H1 (cell line): ENCODE measurements at regions not wholly inside any gene's neighbourhood (a gene's known extent, or its start where the extent isn't known, plus 50 kb on each side); places are given as distances from the start of the nearest gene placed in this dataset.

ENCODE experiments used
- CTCF ChIA-PET: fragments of 300-600 bp; sonication (Branson Sonifier 250); formaldehyde crosslinking; loops from one replicate; lab custom pipeline; 2021; ENCODE audit not compliant: partially characterized antibody; lab: Charles Lee
- POLR2A ChIA-PET: fragments of 300-600 bp; sonication (Branson Sonifier 250); formaldehyde crosslinking; loops from one replicate; lab custom pipeline; 2021; ENCODE audit warnings: inconsistent platforms; ENCODE audit not compliant: partially characterized antibody; lab: Charles Lee
- DNase-seq, 2 experiments: peaks; one replicate each; pipeline versions ENCODE4 v3.0.0 to v3.0.0-alpha.2; 2010 to 2022; ENCODE audit warnings: low spot score in 2 of 2, low read depth in 1 of 2, mixed read lengths in 1 of 2
- FAIRE-seq: peaks from 2 replicates; lab custom pipeline; 2011; peaks lifted over from hg19 to GRCh38; lab: Jason Lieb, UNC
- H2AFZ ChIP-seq: 2 replicates; pipeline ENCODE4 v1.8.1; 2012; ENCODE audit warnings: low read length, inconsistent platforms
- H2AK5ac ChIP-seq: 2 replicates; pipeline ENCODE4 v1.6.1; 2013; ENCODE audit warnings: low read depth, low read length
- H2BK120ac ChIP-seq: replicated peaks from 2 replicates; pipeline ENCODE3; 2013; ENCODE audit warnings: low read depth, low read length, inconsistent platforms
- H2BK12ac ChIP-seq: 2 replicates; pipeline ENCODE4 v1.6.1; 2013; ENCODE audit warnings: low read depth, low read length
- H2BK15ac ChIP-seq: 2 replicates; pipeline ENCODE4 v1.6.1; 2013; ENCODE audit warnings: low read length
- H2BK20ac ChIP-seq: 2 replicates; pipeline ENCODE4 v1.6.1; 2013; ENCODE audit warnings: low read length
- H2BK5ac ChIP-seq: 2 replicates; pipeline ENCODE4 v1.6.1; 2013; ENCODE audit warnings: low read depth, low read length
- H3K14ac ChIP-seq: 2 replicates; pipeline ENCODE4 v1.6.1; 2013; ENCODE audit warnings: inconsistent platforms; ENCODE audit not compliant: insufficient read length
- H3K18ac ChIP-seq: 2 replicates; pipeline ENCODE4 v1.6.1; 2013; ENCODE audit warnings: low read length; ENCODE audit errors: extremely low read depth
- H3K23ac ChIP-seq: 2 replicates; pipeline ENCODE4 v1.6.1; 2013; ENCODE audit warnings: inconsistent platforms; ENCODE audit not compliant: insufficient read length
- H3K23me2 ChIP-seq: 2 replicates; pipeline ENCODE4 v1.6.1; 2013; ENCODE audit warnings: low read depth, low read length
- H3K27ac ChIP-seq: 2 replicates; pipeline ENCODE4 v1.6.1; 2011; ENCODE audit warnings: low read depth, low read length, inconsistent platforms
- H3K27me3 ChIP-seq, 4 experiments: replicated peaks in 1 of 4; 1 replicate in 1 of 4; 2 replicates in 3 of 4; pipeline versions ENCODE4 v1.6.1 to v1.8.1; 2011 to 2013; ENCODE audit warnings: low read length in 3 of 4, mild to moderate bottlenecking in 3 of 4, inconsistent platforms in 2 of 4, mixed read lengths in 2 of 4, moderate library complexity in 1 of 4; ENCODE audit not compliant: control insufficient read depth in 3 of 4, insufficient read depth in 3 of 4; ENCODE audit errors: extremely low read depth in 1 of 4
- H3K36me3 ChIP-seq, 4 experiments: 2 replicates each; pipeline versions ENCODE4 v1.6.1 to v1.8.1; 2011 to 2013; ENCODE audit warnings: mild to moderate bottlenecking in 4 of 4, low read length in 3 of 4, moderate library complexity in 2 of 4, control low read depth in 1 of 4, inconsistent platforms in 1 of 4; ENCODE audit not compliant: insufficient read depth in 4 of 4, control insufficient read depth in 2 of 4
- H3K4ac ChIP-seq: replicated peaks from 2 replicates; pipeline ENCODE3; 2013; ENCODE audit warnings: low read length, low read depth, mixed read lengths, inconsistent platforms; ENCODE audit not compliant: insufficient read length
- H3K4me1 ChIP-seq, 4 experiments: replicated peaks in 1 of 4; 1 replicate in 1 of 4; 2 replicates in 3 of 4; pipeline versions ENCODE4 v1.6.1 to v1.8.1; 2011 to 2013; ENCODE audit warnings: low read length in 3 of 4, inconsistent platforms in 2 of 4, mixed read lengths in 1 of 4; ENCODE audit not compliant: insufficient read depth in 4 of 4, control insufficient read depth in 3 of 4
- H3K4me2 ChIP-seq, 2 experiments: 2 replicates each; pipeline versions ENCODE4 v1.6.1 to v1.8.1; 2011 to 2013; ENCODE audit warnings: low read depth in 2 of 2, low read length in 2 of 2, control low read depth in 1 of 2, inconsistent platforms in 1 of 2, mild to moderate bottlenecking in 1 of 2; ENCODE audit not compliant: insufficient read depth in 1 of 2
- H3K4me3 ChIP-seq, 4 experiments: fragments of 200-600, 300-600 bp in 1 of 4; sonication (generic), shearing (Covaris generic), sonication (Bioruptor Twin) in 1 of 4; 2 replicates each; pipeline versions ENCODE4 v1.5.1 to v1.8.1; 2011 to 2016; ENCODE audit warnings: low read length in 4 of 4, low read depth in 3 of 4, control low read depth in 2 of 4, inconsistent platforms in 2 of 4, mild to moderate bottlenecking in 2 of 4, mixed read lengths in 1 of 4, moderate library complexity in 1 of 4; ENCODE audit not compliant: insufficient read depth in 2 of 4; ENCODE audit errors: extremely low read depth in 1 of 4
- H3K56ac ChIP-seq: replicated peaks from 2 replicates; pipeline ENCODE3; 2013; ENCODE audit warnings: low read depth, mild to moderate bottlenecking, mixed read lengths, low read length, inconsistent platforms; ENCODE audit not compliant: insufficient read length
- H3K79me1 ChIP-seq: 2 replicates; pipeline ENCODE4 v1.6.1; 2013; ENCODE audit warnings: low read depth, low read length, control low read depth
- H3K79me2 ChIP-seq, 2 experiments: 2 replicates each; pipeline versions ENCODE4 v1.6.1 to v1.8.1; 2012 to 2013; ENCODE audit warnings: low read length in 2 of 2, mild to moderate bottlenecking in 2 of 2, inconsistent platforms in 1 of 2; ENCODE audit not compliant: insufficient read depth in 2 of 2, control insufficient read depth in 1 of 2
- H3K9ac ChIP-seq, 4 experiments: replicated peaks in 1 of 4; 1 replicate in 1 of 4; 2 replicates in 3 of 4; pipeline versions ENCODE4 v1.6.1 to v1.8.1; 2011 to 2013; ENCODE audit warnings: low read depth in 3 of 4, low read length in 3 of 4, control low read depth in 2 of 4, mild to moderate bottlenecking in 2 of 4, moderate library complexity in 2 of 4, inconsistent platforms in 1 of 4; ENCODE audit errors: extremely low read depth in 1 of 4
- H3K9me3 ChIP-seq, 2 experiments: 2 replicates each; pipeline versions ENCODE4 v1.6.1 to v1.8.1; 2012 to 2013; ENCODE audit warnings: mild to moderate bottlenecking in 2 of 2, moderate library complexity in 2 of 2, control low read depth in 1 of 2, inconsistent platforms in 1 of 2, low read depth in 1 of 2, low read length in 1 of 2, mixed read lengths in 1 of 2; ENCODE audit not compliant: insufficient read depth in 2 of 2
- H4K20me1 ChIP-seq, 2 experiments: replicated peaks in 1 of 2; 2 replicates each; pipeline versions ENCODE3 to v1.8.1; 2011 to 2013; ENCODE audit warnings: inconsistent platforms in 2 of 2, low read length in 2 of 2, mild to moderate bottlenecking in 1 of 2; ENCODE audit not compliant: insufficient read depth in 2 of 2, control insufficient read depth in 1 of 2
- H4K5ac ChIP-seq: 2 replicates; pipeline ENCODE4 v1.6.1; 2013; ENCODE audit warnings: low read length, low read depth, mixed read lengths, inconsistent platforms; ENCODE audit not compliant: insufficient read length
- H4K8ac ChIP-seq: 2 replicates; pipeline ENCODE4 v1.8.0; 2013; ENCODE audit warnings: mild to moderate bottlenecking, moderate library complexity, low read length, inconsistent platforms; ENCODE audit not compliant: insufficient read depth; ENCODE audit errors: extremely low read depth
- H4K91ac ChIP-seq: replicated peaks from 2 replicates; pipeline ENCODE3; 2013; ENCODE audit warnings: low read length, mixed read lengths, inconsistent platforms; ENCODE audit not compliant: insufficient read length
- ATF3 ChIP-seq: IDR thresholded peaks from 2 replicates; pipeline ENCODE4 v1.6.1; 2011; ENCODE audit warnings: low read depth, mild to moderate bottlenecking, low read length; ENCODE audit not compliant: insufficient read depth
- BCL11A ChIP-seq, 2 experiments: IDR thresholded peaks; one replicate each; pipeline ENCODE4 v1.6.1; 2011; ENCODE audit warnings: low read depth in 2 of 2, low read length in 2 of 2, mild to moderate bottlenecking in 2 of 2
- CEBPB ChIP-seq: IDR thresholded peaks from 2 replicates; pipeline ENCODE4 v1.6.1; 2012; ENCODE audit warnings: low read depth, low read length
- CHD1 ChIP-seq: IDR thresholded peaks from 2 replicates; pipeline ENCODE4 v1.6.1; 2012; ENCODE audit warnings: low read depth, low read length, improper control_type of control experiment
- CREB1 ChIP-seq: IDR thresholded peaks from 2 replicates; pipeline ENCODE4 v1.6.1; 2012; ENCODE audit warnings: inconsistent platforms
- CTBP2 ChIP-seq: IDR thresholded peaks from 2 replicates; pipeline ENCODE4 v1.7.0; 2011; ENCODE audit warnings: borderline replicate concordance, mild to moderate bottlenecking, moderate library complexity, mixed read lengths, low read length; ENCODE audit not compliant: insufficient read depth, insufficient read length
- E2F6 ChIP-seq: IDR thresholded peaks from 2 replicates; pipeline ENCODE4 v1.6.1; 2012; ENCODE audit warnings: inconsistent platforms
- EGR1 ChIP-seq: IDR thresholded peaks from 2 replicates; pipeline ENCODE4 v1.6.1; 2011; ENCODE audit warnings: low read depth, low read length, borderline replicate concordance
- EZH2 ChIP-seq: fragments of 200-600 bp; sonication (generic); IDR thresholded peaks from 2 replicates; pipeline ENCODE4 v1.7.1; 2012; ENCODE audit warnings: low read depth, mild to moderate bottlenecking, moderate library complexity, low read length, inconsistent platforms; ENCODE audit not compliant: severe bottlenecking
- GTF2F1 ChIP-seq: IDR thresholded peaks from 2 replicates; pipeline ENCODE4 v1.6.1; 2012; ENCODE audit warnings: low read depth, low read length, improper control_type of control experiment, borderline replicate concordance
- HDAC6 ChIP-seq: IDR thresholded peaks from one replicate; pipeline ENCODE4 v1.7.1; 2012; ENCODE audit warnings: low read depth, mild to moderate bottlenecking, inconsistent platforms, low read length, moderate library complexity
- KDM4A ChIP-seq: IDR thresholded peaks from one replicate; pipeline ENCODE4 v1.7.1; 2012; ENCODE audit warnings: low read depth, mild to moderate bottlenecking, moderate library complexity, low read length, inconsistent platforms; ENCODE audit not compliant: severe bottlenecking
- RFX5 ChIP-seq: IDR thresholded peaks from 2 replicates; pipeline ENCODE4 v1.6.1; 2011; ENCODE audit warnings: low read depth, low read length, improper control_type of control experiment, borderline replicate concordance
- TCF12 ChIP-seq: IDR thresholded peaks from 2 replicates; pipeline ENCODE4 v1.6.1; 2011; ENCODE audit warnings: low read depth, mild to moderate bottlenecking, low read length
- WGBS, 2 experiments: shearing (Covaris generic) in 1 of 2; methylation state at CpG; one replicate each; pipeline versions ENCODE4 v1.1.6 to v1.1.7; 2013 to 2015; ENCODE audit warnings: low lambda C conversion rate in 2 of 2, mixed read lengths in 2 of 2, inconsistent platforms in 1 of 2, low coverage in 1 of 2, missing lambda C conversion rate in 1 of 2; ENCODE audit not compliant: insufficient replicate concordance in 2 of 2, insufficient coverage in 1 of 2, insufficient read length in 1 of 2; ENCODE audit errors: extremely low coverage in 1 of 2, missing lambda C conversion rate in 1 of 2; 5-methylcytosine and 5-hydroxymethylcytosine counted together

DNA sequence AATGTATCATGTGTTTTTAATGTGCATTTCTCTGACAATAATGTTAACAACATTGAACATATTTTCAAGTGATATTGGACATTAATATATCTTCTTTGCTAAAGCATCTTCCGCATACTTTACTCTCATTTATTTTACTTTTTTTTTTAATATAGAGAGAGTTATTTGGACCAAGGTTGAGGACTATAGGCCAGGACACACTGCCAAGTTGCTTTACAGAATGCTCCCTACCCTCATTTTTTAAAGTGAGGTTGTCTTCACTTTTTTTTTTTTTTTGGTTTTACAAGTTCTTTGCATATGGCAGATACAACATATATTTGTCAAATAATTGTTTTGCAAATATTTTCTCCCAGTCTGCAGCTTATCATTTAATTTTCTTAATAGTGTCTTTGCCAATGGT lies 201.8 kb downstream of the OSR1 start:
- POLR2A ChIA-PET = no interaction called here
- Histone ChIP-seq H2BK120ac (no peak overlapping the region), H3K79me1 (no peaks in the 10 kb centered on the region), H4K5ac (no peak overlapping the region), H2BK15ac (no peak overlapping the region), H3K27me3 (no peaks in the 10 kb centered on the region), H3K4me2 (no peak overlapping the region), H2BK5ac (no peak overlapping the region), H2AK5ac (no peak overlapping the region), H2AFZ (no peak overlapping the region), H3K18ac (no peak overlapping the region), H3K14ac (no peak overlapping the region), H2BK20ac (no peak overlapping the region), H3K27ac (no peak overlapping the region), H3K56ac (no peak overlapping the region), H3K36me3 (no peaks in the 10 kb centered on the region), H3K4me1 (no peaks in the 10 kb centered on the region), H4K91ac (no peak overlapping the region), H3K79me2 (no peaks in the 10 kb centered on the region), H3K4ac (no peak overlapping the region), H3K23me2 (no peaks in the 10 kb centered on the region), H4K20me1 (no peaks in the 10 kb centered on the region), H4K8ac (no peak overlapping the region), H3K4me3 (no peak overlapping the region), H3K9me3 (peaks cover 0 to 3% of the 10 kb centered on the region in 2 experiments; a peak in 2 of 4 replicates), H2BK12ac (no peak overlapping the region), H3K23ac (no peak overlapping the region), H3K9ac (no peak overlapping the region)
- 100% methylated on average over 1 of the region's 1 CpG; no CpG with 5 or more reads in 1 of the 2 experiments for WGBS, 2 experiments
- CTCF ChIA-PET = no interaction called here
- FAIRE-seq (no peak), DNase-seq (no peak)
- no peak for TF ChIP-seq KDM4A
- TF ChIP-seq GTF2F1 = no peak
- no peak for TF ChIP-seq EGR1
- no peak for TF ChIP-seq HDAC6
- no peak for TF ChIP-seq ATF3
- no peak for TF ChIP-seq CEBPB
- TF ChIP-seq CREB1 = no peak
- no peak for TF ChIP-seq BCL11A (IDR thresholded peaks at IDR 0.05; ENCODE audit: low read depth in 2 of 2, low read length in 2 of 2)
- TF ChIP-seq TCF12 = no peak
- no peak for TF ChIP-seq RFX5
- TF ChIP-seq EZH2 = no peak
- no peak for TF ChIP-seq CHD1
- no peak for TF ChIP-seq E2F6
- TF ChIP-seq CTBP2 = no peak
